ENCODE measurements at regions not wholly inside any gene's neighbourhood (a gene's known extent, or its start where the extent isn't known, plus 50 kb on each side); places are given as distances from the start of the nearest gene placed in this dataset.

DNA sequence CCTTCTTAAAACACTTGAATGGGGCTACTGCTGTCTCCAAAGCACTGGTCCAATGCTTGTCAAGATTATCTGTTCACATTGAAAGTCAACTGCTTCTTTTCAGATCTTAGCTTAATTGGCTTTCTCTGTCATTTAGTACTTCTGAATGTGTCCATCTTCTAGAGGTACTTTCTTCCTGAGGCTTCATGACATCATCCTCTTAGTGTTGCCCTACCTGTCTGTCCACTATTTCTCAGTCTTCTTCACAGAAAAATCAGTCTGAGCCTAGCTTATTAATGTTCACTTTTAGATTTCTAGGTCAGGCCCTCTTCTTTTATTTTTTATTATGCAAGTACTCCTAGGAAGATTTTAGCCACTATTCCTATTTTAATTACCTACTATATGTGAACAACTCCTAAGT lies 899.9 kb downstream of the DTWD2 start:
- TF ChIP-seq MXI1 (conservative IDR thresholded peaks at IDR 0.05; ENCODE audit: poor library complexity, severe bottlenecking), result no peak
- no peak for TF ChIP-seq RAD21 (conservative IDR thresholded peaks at IDR 0.05)
- TF ChIP-seq REST (IDR thresholded peaks at IDR 0.05; ENCODE audit: borderline replicate concordance), result no peak
- TF ChIP-seq, protein P1, sequence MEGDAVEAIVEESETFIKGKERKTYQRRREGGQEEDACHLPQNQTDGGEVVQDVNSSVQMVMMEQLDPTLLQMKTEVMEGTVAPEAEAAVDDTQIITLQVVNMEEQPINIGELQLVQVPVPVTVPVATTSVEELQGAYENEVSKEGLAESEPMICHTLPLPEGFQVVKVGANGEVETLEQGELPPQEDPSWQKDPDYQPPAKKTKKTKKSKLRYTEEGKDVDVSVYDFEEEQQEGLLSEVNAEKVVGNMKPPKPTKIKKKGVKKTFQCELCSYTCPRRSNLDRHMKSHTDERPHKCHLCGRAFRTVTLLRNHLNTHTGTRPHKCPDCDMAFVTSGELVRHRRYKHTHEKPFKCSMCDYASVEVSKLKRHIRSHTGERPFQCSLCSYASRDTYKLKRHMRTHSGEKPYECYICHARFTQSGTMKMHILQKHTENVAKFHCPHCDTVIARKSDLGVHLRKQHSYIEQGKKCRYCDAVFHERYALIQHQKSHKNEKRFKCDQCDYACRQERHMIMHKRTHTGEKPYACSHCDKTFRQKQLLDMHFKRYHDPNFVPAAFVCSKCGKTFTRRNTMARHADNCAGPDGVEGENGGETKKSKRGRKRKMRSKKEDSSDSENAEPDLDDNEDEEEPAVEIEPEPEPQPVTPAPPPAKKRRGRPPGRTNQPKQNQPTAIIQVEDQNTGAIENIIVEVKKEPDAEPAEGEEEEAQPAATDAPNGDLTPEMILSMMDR (IDR thresholded peaks at IDR 0.05; ENCODE audit: poor library complexity, severe bottlenecking), result no peak
